WTC11 (cell line): ENCODE measurements at regions not wholly inside any gene's neighbourhood (a gene's known extent, or its start where the extent isn't known, plus 50 kb on each side); places are given as distances from the start of the nearest gene placed in this dataset.

Source experiments
- ATAC-seq: fragments of 200-7000 bp; cut with Tn5 transposase; 2 replicates; pipeline ENCODE4 v1.10.0; 2021; ENCODE audit warnings: mild to moderate bottlenecking, moderate library complexity
- CTCF ChIA-PET: fragments of 300-600 bp; sonication (Branson Sonifier 250); formaldehyde crosslinking; loops from one replicate; lab custom pipeline; 2021; ENCODE audit warnings: antibody characterized with exemption; lab: Charles Lee
- POLR2A ChIA-PET: fragments of 350-600 bp; sonication (Branson Sonifier 250); formaldehyde crosslinking; loops from one replicate; lab custom pipeline; 2021; ENCODE audit warnings: antibody characterized with exemption; lab: Charles Lee
- DNase-seq: peaks from one replicate; pipeline ENCODE4 v3.0.0; 2021; ENCODE audit warnings: low spot score
- H3K27ac Mint-ChIP-seq: 2 replicates; pipeline ENCODE4 v1.8.0; 2021; ENCODE audit warnings: mixed read lengths
- H3K27me3 Mint-ChIP-seq: 2 replicates; pipeline ENCODE4 v1.8.0; 2021; ENCODE audit warnings: low read depth, mild to moderate bottlenecking, moderate library complexity, mixed read lengths
- H3K36me3 Mint-ChIP-seq: 2 replicates; pipeline ENCODE4 v1.8.0; 2021; ENCODE audit warnings: mixed read lengths
- H3K4me1 Mint-ChIP-seq: 2 replicates; pipeline ENCODE4 v1.8.0; 2022; ENCODE audit warnings: mixed read lengths
- H3K4me3 Mint-ChIP-seq: 2 replicates; pipeline ENCODE4 v1.8.0; 2021; ENCODE audit warnings: mild to moderate bottlenecking, moderate library complexity, mixed read lengths
- H3K9me3 Mint-ChIP-seq: 2 replicates; pipeline ENCODE4 v1.8.0; 2021; ENCODE audit warnings: mixed read lengths
- CREB1 ChIP-seq: sonication (generic); formaldehyde crosslinking; IDR thresholded peaks from 2 replicates; pipeline ENCODE4 v1.8.0; 2023; ENCODE audit warnings: mild to moderate bottlenecking, missing genetic modification reagents
- ELF4 ChIP-seq: sonication (generic); formaldehyde crosslinking; IDR thresholded peaks from 2 replicates; pipeline ENCODE4 v1.8.1; 2022; ENCODE audit warnings: low read depth, mild to moderate bottlenecking, moderate library complexity, missing genetic modification reagents
- ERG ChIP-seq: fragments of 250-450 bp; sonication (Bioruptor Pico); IDR thresholded peaks from 2 replicates; pipeline ENCODE4 v1.8.0; 2021; ENCODE audit warnings: mild to moderate bottlenecking
- ETV6 ChIP-seq: sonication (generic); formaldehyde crosslinking; IDR thresholded peaks from 2 replicates; pipeline ENCODE4 v1.8.1; 2022; ENCODE audit warnings: mild to moderate bottlenecking, missing genetic modification reagents
- FOXK1 ChIP-seq: sonication (generic); formaldehyde crosslinking; IDR thresholded peaks from 2 replicates; pipeline ENCODE4 v1.8.0; 2022; ENCODE audit warnings: mild to moderate bottlenecking, moderate library complexity, missing genetic modification reagents
- IRF2 ChIP-seq: sonication (generic); formaldehyde crosslinking; IDR thresholded peaks from 2 replicates; pipeline ENCODE4 v1.8.0; 2022; ENCODE audit warnings: low read depth, missing genetic modification reagents, borderline replicate concordance
- NFATC4 ChIP-seq: fragments of 250-450 bp; sonication (Bioruptor Pico); IDR thresholded peaks from 2 replicates; pipeline ENCODE4 v1.9.0; 2021; ENCODE audit warnings: mild to moderate bottlenecking
- NFYB ChIP-seq: sonication (generic); formaldehyde crosslinking; conservative IDR thresholded peaks from 2 replicates; pipeline ENCODE4 v1.8.0; 2022; ENCODE audit warnings: low read depth, missing genetic modification reagents
- OVOL2 ChIP-seq: fragments of 250-450 bp; sonication (Bioruptor Pico); IDR thresholded peaks from 2 replicates; pipeline ENCODE4 v1.9.0; 2021; ENCODE audit warnings: mild to moderate bottlenecking, borderline replicate concordance
- PREB ChIP-seq: sonication (generic); formaldehyde crosslinking; IDR thresholded peaks from 2 replicates; pipeline ENCODE4 v1.8.1; 2022; ENCODE audit warnings: mild to moderate bottlenecking, missing genetic modification reagents, moderate library complexity, borderline replicate concordance
- SMAD3 ChIP-seq: sonication (generic); formaldehyde crosslinking; IDR thresholded peaks from 2 replicates; pipeline ENCODE4 v1.8.0; 2022; ENCODE audit warnings: missing genetic modification reagents, mild to moderate bottlenecking, borderline replicate concordance
- TEAD1 ChIP-seq: sonication (generic); formaldehyde crosslinking; IDR thresholded peaks from 2 replicates; pipeline ENCODE4 v1.8.0; 2022; ENCODE audit warnings: mild to moderate bottlenecking, missing genetic modification reagents
- TEAD4 ChIP-seq: sonication (generic); formaldehyde crosslinking; IDR thresholded peaks from 2 replicates; pipeline ENCODE4 v1.8.0; 2022; ENCODE audit warnings: mild to moderate bottlenecking, missing genetic modification reagents
- TP53 ChIP-seq: sonication (generic); formaldehyde crosslinking; IDR thresholded peaks from 2 replicates; pipeline ENCODE4 v1.8.1; 2023; ENCODE audit warnings: mild to moderate bottlenecking, missing genetic modification reagents
- ZBTB43 ChIP-seq: sonication (generic); formaldehyde crosslinking; IDR thresholded peaks from 2 replicates; pipeline ENCODE4 v1.8.1; 2023; ENCODE audit warnings: mild to moderate bottlenecking, missing genetic modification reagents
- ZNF263 ChIP-seq: sonication (generic); formaldehyde crosslinking; IDR thresholded peaks from 2 replicates; pipeline ENCODE4 v1.8.1; 2022; ENCODE audit warnings: low read depth, mild to moderate bottlenecking, moderate library complexity, missing genetic modification reagents
- TF ChIP-seq, protein P1 (sequence below): sonication (generic); formaldehyde crosslinking; IDR thresholded peaks from 2 replicates; pipeline ENCODE4 v1.8.0; 2022; ENCODE audit warnings: mild to moderate bottlenecking, missing genetic modification reagents
- TF ChIP-seq, protein P2 (sequence below): fragments of 250-450 bp; sonication (Bioruptor Pico); IDR thresholded peaks from 2 replicates; pipeline ENCODE4 v1.9.0; 2021; ENCODE audit warnings: mild to moderate bottlenecking
- TF ChIP-seq, protein P3 (sequence below): sonication (generic); formaldehyde crosslinking; IDR thresholded peaks from 2 replicates; pipeline ENCODE4 v1.8.0; 2023; ENCODE audit warnings: mild to moderate bottlenecking, missing genetic modification reagents
- TF ChIP-seq, protein P4 (sequence below): sonication (generic); formaldehyde crosslinking; IDR thresholded peaks from 2 replicates; pipeline ENCODE4 v1.8.1; 2023; ENCODE audit warnings: mild to moderate bottlenecking, missing genetic modification reagents, borderline replicate concordance

- ChIA-PET CTCF (no interaction called here), POLR2A (no interaction called here)
- Mint-ChIP-seq H3K9me3 (no peaks in the 10 kb centered on the region), H3K36me3 (no peaks in the 10 kb centered on the region), H3K27ac (no peak overlapping the region; the same call in 1 of the 2 replicates), H3K27me3 (no peaks in the 10 kb centered on the region), H3K4me1 (peaks cover 36% of the 10 kb centered on the region), H3K4me3 (no peak overlapping the region)
- ATAC-seq: no peak
- TF ChIP-seq PREB (CRISPR knock-in tag): no peak
- no peak for TF ChIP-seq CREB1 (CRISPR knock-in tag)
- TF ChIP-seq ZBTB43 (CRISPR knock-in tag): no peak
- TF ChIP-seq, protein P1, sequence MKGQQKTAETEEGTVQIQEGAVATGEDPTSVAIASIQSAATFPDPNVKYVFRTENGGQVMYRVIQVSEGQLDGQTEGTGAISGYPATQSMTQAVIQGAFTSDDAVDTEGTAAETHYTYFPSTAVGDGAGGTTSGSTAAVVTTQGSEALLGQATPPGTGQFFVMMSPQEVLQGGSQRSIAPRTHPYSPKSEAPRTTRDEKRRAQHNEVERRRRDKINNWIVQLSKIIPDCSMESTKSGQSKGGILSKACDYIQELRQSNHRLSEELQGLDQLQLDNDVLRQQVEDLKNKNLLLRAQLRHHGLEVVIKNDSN (CRISPR knock-in tag): no peak
- DNase-seq: no peak
Observed at GRCh38 chr3:181613813-181614212, 97.9 kb upstream of the SOX2 start.

DNA sequence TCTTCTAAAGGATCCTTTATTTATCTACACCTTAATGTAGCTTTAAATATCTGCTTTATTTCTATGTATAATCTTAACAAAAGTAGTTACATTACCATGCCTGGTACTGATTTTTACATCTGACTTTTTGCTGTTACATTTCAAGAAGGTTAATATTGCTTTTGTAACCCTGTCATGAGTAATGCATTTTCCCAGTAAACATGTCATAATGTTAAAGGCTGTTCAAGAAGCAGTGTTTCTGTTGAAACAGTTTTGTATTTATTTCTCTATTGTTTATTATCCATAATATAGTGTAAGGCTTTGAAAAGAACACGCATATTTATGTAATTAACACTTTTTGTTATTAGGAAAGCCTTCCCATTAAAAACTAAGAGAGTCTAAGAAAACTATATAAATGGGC, 98.5 kb upstream of the SOX2 start:
- ATAC-seq (no peak), DNase-seq (no peak)
- Mint-ChIP-seq H3K9me3 (no peaks in the 10 kb centered on the region), H3K27ac (no peak overlapping the region), H3K27me3 (no peaks in the 10 kb centered on the region), H3K36me3 (no peaks in the 10 kb centered on the region), H3K4me1 (peaks cover 37% of the 10 kb centered on the region), H3K4me3 (no peak overlapping the region)
- POLR2A ChIA-PET: no interaction called here
- CTCF ChIA-PET: no interaction called here
- no peak for TF ChIP-seq SMAD3 (CRISPR knock-in tag)
- no peak for TF ChIP-seq ETV6 (CRISPR knock-in tag)
- no peak for TF ChIP-seq NFATC4 (CRISPR knock-in tag)
- no peak for TF ChIP-seq TP53 (CRISPR knock-in tag)
- no peak for TF ChIP-seq ZNF263
- TF ChIP-seq FOXK1: no peak
- TF ChIP-seq, protein P2, sequence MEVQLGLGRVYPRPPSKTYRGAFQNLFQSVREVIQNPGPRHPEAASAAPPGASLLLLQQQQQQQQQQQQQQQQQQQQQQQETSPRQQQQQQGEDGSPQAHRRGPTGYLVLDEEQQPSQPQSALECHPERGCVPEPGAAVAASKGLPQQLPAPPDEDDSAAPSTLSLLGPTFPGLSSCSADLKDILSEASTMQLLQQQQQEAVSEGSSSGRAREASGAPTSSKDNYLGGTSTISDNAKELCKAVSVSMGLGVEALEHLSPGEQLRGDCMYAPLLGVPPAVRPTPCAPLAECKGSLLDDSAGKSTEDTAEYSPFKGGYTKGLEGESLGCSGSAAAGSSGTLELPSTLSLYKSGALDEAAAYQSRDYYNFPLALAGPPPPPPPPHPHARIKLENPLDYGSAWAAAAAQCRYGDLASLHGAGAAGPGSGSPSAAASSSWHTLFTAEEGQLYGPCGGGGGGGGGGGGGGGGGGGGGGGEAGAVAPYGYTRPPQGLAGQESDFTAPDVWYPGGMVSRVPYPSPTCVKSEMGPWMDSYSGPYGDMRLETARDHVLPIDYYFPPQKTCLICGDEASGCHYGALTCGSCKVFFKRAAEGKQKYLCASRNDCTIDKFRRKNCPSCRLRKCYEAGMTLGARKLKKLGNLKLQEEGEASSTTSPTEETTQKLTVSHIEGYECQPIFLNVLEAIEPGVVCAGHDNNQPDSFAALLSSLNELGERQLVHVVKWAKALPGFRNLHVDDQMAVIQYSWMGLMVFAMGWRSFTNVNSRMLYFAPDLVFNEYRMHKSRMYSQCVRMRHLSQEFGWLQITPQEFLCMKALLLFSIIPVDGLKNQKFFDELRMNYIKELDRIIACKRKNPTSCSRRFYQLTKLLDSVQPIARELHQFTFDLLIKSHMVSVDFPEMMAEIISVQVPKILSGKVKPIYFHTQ: no peak
- no peak for TF ChIP-seq OVOL2 (CRISPR knock-in tag)
- no peak for TF ChIP-seq TEAD1 (CRISPR knock-in tag)
- no peak for TF ChIP-seq IRF2
- TF ChIP-seq, protein P3, sequence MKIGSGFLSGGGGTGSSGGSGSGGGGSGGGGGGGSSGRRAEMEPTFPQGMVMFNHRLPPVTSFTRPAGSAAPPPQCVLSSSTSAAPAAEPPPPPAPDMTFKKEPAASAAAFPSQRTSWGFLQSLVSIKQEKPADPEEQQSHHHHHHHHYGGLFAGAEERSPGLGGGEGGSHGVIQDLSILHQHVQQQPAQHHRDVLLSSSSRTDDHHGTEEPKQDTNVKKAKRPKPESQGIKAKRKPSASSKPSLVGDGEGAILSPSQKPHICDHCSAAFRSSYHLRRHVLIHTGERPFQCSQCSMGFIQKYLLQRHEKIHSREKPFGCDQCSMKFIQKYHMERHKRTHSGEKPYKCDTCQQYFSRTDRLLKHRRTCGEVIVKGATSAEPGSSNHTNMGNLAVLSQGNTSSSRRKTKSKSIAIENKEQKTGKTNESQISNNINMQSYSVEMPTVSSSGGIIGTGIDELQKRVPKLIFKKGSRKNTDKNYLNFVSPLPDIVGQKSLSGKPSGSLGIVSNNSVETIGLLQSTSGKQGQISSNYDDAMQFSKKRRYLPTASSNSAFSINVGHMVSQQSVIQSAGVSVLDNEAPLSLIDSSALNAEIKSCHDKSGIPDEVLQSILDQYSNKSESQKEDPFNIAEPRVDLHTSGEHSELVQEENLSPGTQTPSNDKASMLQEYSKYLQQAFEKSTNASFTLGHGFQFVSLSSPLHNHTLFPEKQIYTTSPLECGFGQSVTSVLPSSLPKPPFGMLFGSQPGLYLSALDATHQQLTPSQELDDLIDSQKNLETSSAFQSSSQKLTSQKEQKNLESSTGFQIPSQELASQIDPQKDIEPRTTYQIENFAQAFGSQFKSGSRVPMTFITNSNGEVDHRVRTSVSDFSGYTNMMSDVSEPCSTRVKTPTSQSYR (CRISPR knock-in tag): no peak
- no peak for TF ChIP-seq TEAD4 (CRISPR knock-in tag)
- TF ChIP-seq ERG: no peak
- no peak for TF ChIP-seq NFYB (CRISPR knock-in tag)
- TF ChIP-seq, protein P4, sequence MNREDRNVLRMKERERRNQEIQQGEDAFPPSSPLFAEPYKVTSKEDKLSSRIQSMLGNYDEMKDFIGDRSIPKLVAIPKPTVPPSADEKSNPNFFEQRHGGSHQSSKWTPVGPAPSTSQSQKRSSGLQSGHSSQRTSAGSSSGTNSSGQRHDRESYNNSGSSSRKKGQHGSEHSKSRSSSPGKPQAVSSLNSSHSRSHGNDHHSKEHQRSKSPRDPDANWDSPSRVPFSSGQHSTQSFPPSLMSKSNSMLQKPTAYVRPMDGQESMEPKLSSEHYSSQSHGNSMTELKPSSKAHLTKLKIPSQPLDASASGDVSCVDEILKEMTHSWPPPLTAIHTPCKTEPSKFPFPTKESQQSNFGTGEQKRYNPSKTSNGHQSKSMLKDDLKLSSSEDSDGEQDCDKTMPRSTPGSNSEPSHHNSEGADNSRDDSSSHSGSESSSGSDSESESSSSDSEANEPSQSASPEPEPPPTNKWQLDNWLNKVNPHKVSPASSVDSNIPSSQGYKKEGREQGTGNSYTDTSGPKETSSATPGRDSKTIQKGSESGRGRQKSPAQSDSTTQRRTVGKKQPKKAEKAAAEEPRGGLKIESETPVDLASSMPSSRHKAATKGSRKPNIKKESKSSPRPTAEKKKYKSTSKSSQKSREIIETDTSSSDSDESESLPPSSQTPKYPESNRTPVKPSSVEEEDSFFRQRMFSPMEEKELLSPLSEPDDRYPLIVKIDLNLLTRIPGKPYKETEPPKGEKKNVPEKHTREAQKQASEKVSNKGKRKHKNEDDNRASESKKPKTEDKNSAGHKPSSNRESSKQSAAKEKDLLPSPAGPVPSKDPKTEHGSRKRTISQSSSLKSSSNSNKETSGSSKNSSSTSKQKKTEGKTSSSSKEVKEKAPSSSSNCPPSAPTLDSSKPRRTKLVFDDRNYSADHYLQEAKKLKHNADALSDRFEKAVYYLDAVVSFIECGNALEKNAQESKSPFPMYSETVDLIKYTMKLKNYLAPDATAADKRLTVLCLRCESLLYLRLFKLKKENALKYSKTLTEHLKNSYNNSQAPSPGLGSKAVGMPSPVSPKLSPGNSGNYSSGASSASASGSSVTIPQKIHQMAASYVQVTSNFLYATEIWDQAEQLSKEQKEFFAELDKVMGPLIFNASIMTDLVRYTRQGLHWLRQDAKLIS (CRISPR knock-in tag): no peak
- no peak for TF ChIP-seq ELF4 (CRISPR knock-in tag)
